Natural killer cell treated with Interleukin-12 subunit alpha and Interleukin-12 subunit beta and Interleukin-15 and Interleukin-18, amount 100 ng/mL, for 72 hours (primary cell): ENCODE measurements at regions not wholly inside any gene's neighbourhood (a gene's known extent, or its start where the extent isn't known, plus 50 kb on each side); places are given as distances from the start of the nearest gene placed in this dataset.
A peak's percentile ranks its signal among the peaks of the same experiment; 100 is the strongest.
"Not testable (repeated sequence)": the region's sequence is repeated elsewhere in the genome, so short reads cannot be mapped to it uniquely, and the experiment has no call there.

Experiments used
- ATAC-seq, 2 donors: fragments of 150-1000 bp; cut with Tn5 transposase in 1 of 2; sonication (Bioruptor Pico), chemical (Tn5 transposase) in 1 of 2; 2 replicates each; pipeline ENCODE4 v1.10.0; 2021
- DNase-seq: peaks from one replicate; pipeline ENCODE4 v3.0.0; 2022; ENCODE audit warnings: low spot score
- H3K27ac Mint-ChIP-seq, 2 donors: 1 replicate in 1 of 2; 2 replicates in 1 of 2; pipeline ENCODE4 v1.8.0; 2022; ENCODE audit warnings: mixed read lengths in 2 of 2, mild to moderate bottlenecking in 1 of 2, moderate library complexity in 1 of 2
- H3K27me3 Mint-ChIP-seq, 2 donors: 1 replicate in 1 of 2; 2 replicates in 1 of 2; pipeline ENCODE4 v1.8.0; 2022; ENCODE audit warnings: mixed read lengths in 2 of 2
- H3K36me3 Mint-ChIP-seq: one replicate; pipeline ENCODE4 v1.8.0; 2022; ENCODE audit warnings: mixed read lengths
- H3K4me1 Mint-ChIP-seq, 2 donors: 1 replicate in 1 of 2; 2 replicates in 1 of 2; pipeline ENCODE4 v1.8.0; 2022; ENCODE audit warnings: low read depth in 2 of 2, mixed read lengths in 2 of 2, mild to moderate bottlenecking in 1 of 2
- H3K4me3 Mint-ChIP-seq: one replicate; pipeline ENCODE4 v1.8.0; 2022; ENCODE audit warnings: mixed read lengths
- H3K9me3 Mint-ChIP-seq: 2 replicates; pipeline ENCODE4 v1.8.0; 2022; ENCODE audit warnings: mixed read lengths

GRCh38 chr11:119586181-119586580, 142.8 kb downstream of the NECTIN1 start:
- Mint-ChIP-seq H3K9me3 (no peaks in the 10 kb centered on the region), H3K36me3 (no peaks in the 10 kb centered on the region), H3K27me3 (peaks cover 11 to 29% of the 10 kb centered on the region in 2 donors), H3K27ac (no peak overlapping the region), H3K4me1 (no peaks in the 10 kb centered on the region), H3K4me3 (no peak overlapping the region)
- no peak for ATAC-seq
- no peak for DNase-seq

- ATAC-seq (peak in 1 of 2 donors; percentile 10), DNase-seq (no peak)
- Mint-ChIP-seq H3K9me3 (no peaks in the 10 kb centered on the region), H3K4me3 (no peak overlapping the region), H3K36me3 (no peaks in the 10 kb centered on the region), H3K4me1 (no peaks in the 10 kb centered on the region), H3K27me3 (peaks cover 17 to 33% of the 10 kb centered on the region in 2 donors), H3K27ac (no peak overlapping the region)
Measured at GRCh38 chr11:119585043-119585781, 143.8 kb downstream of the NECTIN1 start.

GRCh38 chr11:119584193-119585042, 144.6 kb downstream of the NECTIN1 start:
- peak in 1 of 2 donors; percentile 18 for ATAC-seq
- Mint-ChIP-seq H3K27ac (no peak overlapping the region), H3K36me3 (no peaks in the 10 kb centered on the region), H3K27me3 (peaks cover 17 to 34% of the 10 kb centered on the region in 2 donors), H3K9me3 (no peaks in the 10 kb centered on the region), H3K4me1 (no peaks in the 10 kb centered on the region), H3K4me3 (no peak overlapping the region)
- DNase-seq = no peak

- Mint-ChIP-seq H3K4me1 (no peaks in the 10 kb centered on the region), H3K9me3 (no peaks in the 10 kb centered on the region), H3K27ac (no peak overlapping the region), H3K27me3 (peaks cover 17 to 36% of the 10 kb centered on the region in 2 donors), H3K4me3 (no peak overlapping the region), H3K36me3 (no peaks in the 10 kb centered on the region)
- ATAC-seq (no peak), DNase-seq (no peak)
Measured at GRCh38 chr11:119583585-119583984, 145.4 kb downstream of the NECTIN1 start.

- not testable (repeated sequence) for DNase-seq, H3K9me3 Mint-ChIP-seq, ATAC-seq, H3K4me3 Mint-ChIP-seq, H3K36me3 Mint-ChIP-seq, H3K4me1 Mint-ChIP-seq, H3K27ac Mint-ChIP-seq
- peaks cover 23 to 31% of the 10 kb centered on the region in 2 donors for H3K27me3 Mint-ChIP-seq
Measured at GRCh38 chr11:119581396-119581795, 147.6 kb downstream of the NECTIN1 start.

GRCh38 chr11:119580751-119581150, 148.2 kb downstream of the NECTIN1 start:
- H3K4me1 Mint-ChIP-seq = no peaks in the 10 kb centered on the region
- peaks cover 28 to 31% of the 10 kb centered on the region in 2 donors for H3K27me3 Mint-ChIP-seq
- no peak overlapping the region for H3K4me3 Mint-ChIP-seq
- no peak overlapping the region for H3K27ac Mint-ChIP-seq
- H3K9me3 Mint-ChIP-seq = no peaks in the 10 kb centered on the region
- DNase-seq (no peak), ATAC-seq (peak in 1 of 2 donors; percentile 44)
- H3K36me3 Mint-ChIP-seq = no peaks in the 10 kb centered on the region

- H3K27me3 Mint-ChIP-seq = peaks cover 31 to 32% of the 10 kb centered on the region in 2 donors
- no peaks in the 10 kb centered on the region for H3K4me1 Mint-ChIP-seq
- no peak overlapping the region for H3K4me3 Mint-ChIP-seq
- H3K36me3 Mint-ChIP-seq = no peaks in the 10 kb centered on the region
- no peaks in the 10 kb centered on the region for H3K9me3 Mint-ChIP-seq
- ATAC-seq (no peak), DNase-seq (no peak)
- H3K27ac Mint-ChIP-seq = no peak overlapping the region
Measured at GRCh38 chr11:119580081-119580480, 148.9 kb downstream of the NECTIN1 start.

- H3K9me3 Mint-ChIP-seq = no peaks in the 10 kb centered on the region
- no peak overlapping the region for H3K27ac Mint-ChIP-seq
- peaks cover 2 to 5% of the 10 kb centered on the region in 2 donors for H3K4me1 Mint-ChIP-seq
- H3K4me3 Mint-ChIP-seq = no peak overlapping the region
- ATAC-seq = no peak
- peaks cover 28 to 38% of the 10 kb centered on the region in 2 donors for H3K27me3 Mint-ChIP-seq
- DNase-seq = no peak
- no peaks in the 10 kb centered on the region for H3K36me3 Mint-ChIP-seq
Measured at GRCh38 chr11:119578521-119579191, 150.3 kb downstream of the NECTIN1 start.

- Mint-ChIP-seq H3K4me3 (no peak overlapping the region), H3K27ac (no peak overlapping the region), H3K4me1 (peaks cover 2 to 5% of the 10 kb centered on the region in 2 donors), H3K36me3 (no peaks in the 10 kb centered on the region), H3K27me3 (peaks cover 8 to 22% of the 10 kb centered on the region in 2 donors), H3K9me3 (no peaks in the 10 kb centered on the region)
- DNase-seq = no peak
- ATAC-seq = no peak
Measured at GRCh38 chr11:119573858-119574257, 150.9 kb upstream of the THY1 start.

- no peak for ATAC-seq
- H3K36me3 Mint-ChIP-seq = no peaks in the 10 kb centered on the region
- H3K9me3 Mint-ChIP-seq = no peaks in the 10 kb centered on the region
- no peak for DNase-seq
- H3K27me3 Mint-ChIP-seq = peaks cover 10 to 21% of the 10 kb centered on the region in 2 donors
- H3K4me3 Mint-ChIP-seq = no peak overlapping the region
- peaks cover 2 to 5% of the 10 kb centered on the region in 2 donors for H3K4me1 Mint-ChIP-seq
- no peak overlapping the region for H3K27ac Mint-ChIP-seq
Measured at GRCh38 chr11:119572481-119573424, 149.8 kb upstream of the THY1 start.

- no peaks in the 10 kb centered on the region for H3K36me3 Mint-ChIP-seq
- H3K9me3 Mint-ChIP-seq = no peaks in the 10 kb centered on the region
- ATAC-seq (no peak), DNase-seq (no peak)
- H3K4me3 Mint-ChIP-seq = no peak overlapping the region
- H3K4me1 Mint-ChIP-seq = peaks cover 2 to 5% of the 10 kb centered on the region in 2 donors
- H3K27ac Mint-ChIP-seq = no peak overlapping the region
- peaks cover 9 to 22% of the 10 kb centered on the region in 2 donors for H3K27me3 Mint-ChIP-seq
Measured at GRCh38 chr11:119571311-119571710, 148.3 kb upstream of the THY1 start.

- Mint-ChIP-seq H3K27me3 (peaks cover 17 to 39% of the 10 kb centered on the region in 2 donors), H3K4me3 (no peak overlapping the region), H3K27ac (no peak overlapping the region), H3K9me3 (peaks cover 1% of the 10 kb centered on the region), H3K4me1 (no peaks in the 10 kb centered on the region), H3K36me3 (peaks cover 3% of the 10 kb centered on the region)
- no peak for DNase-seq
- no peak for ATAC-seq
Measured at GRCh38 chr11:119567688-119568582, 145.0 kb upstream of the THY1 start.
